GM12892 (cell line): ENCODE measurements at regions not wholly inside any gene's neighbourhood (a gene's known extent, or its start where the extent isn't known, plus 50 kb on each side); places are given as distances from the start of the nearest gene placed in this dataset.

ENCODE experiments used
- POLR2A ChIP-seq: IDR thresholded peaks from 2 replicates; pipeline ENCODE4 v1.6.1; 2011; ENCODE audit warnings: low read depth, low read length, control low read depth
- TAF1 ChIP-seq: IDR thresholded peaks from 2 replicates; pipeline ENCODE4 v1.6.1; 2011; ENCODE audit warnings: low read depth, mild to moderate bottlenecking, control low read depth, low read length, borderline replicate concordance

DNA sequence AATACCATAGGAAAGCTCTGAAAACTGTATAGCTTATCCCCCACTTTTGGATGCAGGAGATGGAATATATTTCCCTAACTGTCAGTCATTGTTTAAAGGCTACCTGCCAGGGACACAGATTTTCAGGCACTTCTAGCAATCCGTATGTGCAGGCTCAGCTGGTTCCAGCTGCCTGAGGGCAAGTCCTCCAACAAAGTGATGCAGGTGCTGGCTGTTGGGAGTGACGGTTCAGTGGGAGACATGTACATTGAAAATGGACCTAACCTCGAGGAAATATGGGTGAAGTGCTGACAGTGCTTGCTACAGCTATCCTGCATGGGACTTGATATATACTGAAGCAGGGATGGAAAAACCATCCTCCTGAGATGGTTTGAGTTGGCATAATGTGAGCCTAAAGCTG is 153.1 kb upstream of the GAP43 start:
- no peak for TF ChIP-seq POLR2A
- TF ChIP-seq TAF1 = no peak
